Left forelimb (tissue), 1 donor: ENCODE measurements at regions not wholly inside any gene's neighbourhood (a gene's known extent, or its start where the extent isn't known, plus 50 kb on each side); places are given as distances from the start of the nearest gene placed in this dataset.

Experiments used
- DNase-seq: peaks from one replicate; pipeline ENCODE4 v3.0.0-alpha.2; 2018; ENCODE audit warnings: low spot score

DNA sequence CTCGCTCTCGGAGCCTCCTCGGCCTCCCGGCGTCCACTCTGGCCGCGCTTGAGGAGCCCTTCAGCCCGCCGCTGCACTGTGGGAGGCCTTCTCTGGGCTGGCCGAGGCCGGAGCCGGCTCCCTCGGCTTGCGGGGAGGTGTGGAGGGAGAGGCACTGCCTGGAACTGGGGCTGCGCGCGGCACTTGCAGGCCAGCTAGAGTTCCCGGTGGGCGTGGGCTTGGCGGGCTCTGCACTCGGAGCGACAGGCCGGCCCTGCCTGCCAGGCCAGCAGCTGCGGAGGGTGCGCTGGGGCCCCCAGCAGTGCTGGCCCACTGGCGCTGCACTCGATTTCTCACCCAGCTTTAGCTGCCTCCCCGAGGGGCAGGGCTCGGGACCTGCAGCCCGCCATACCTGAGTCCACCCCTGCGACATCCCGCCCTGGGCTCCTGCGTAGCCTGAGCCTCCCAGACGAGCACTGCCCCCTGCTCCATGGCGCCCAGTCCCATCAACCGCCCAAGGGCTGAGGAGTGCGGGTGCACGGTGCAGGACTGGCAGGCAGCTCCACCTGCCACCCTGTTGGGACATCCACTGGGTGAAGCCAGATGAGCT lies 765.0 kb downstream of the IGSF11 start:
- no peak for DNase-seq

DNA sequence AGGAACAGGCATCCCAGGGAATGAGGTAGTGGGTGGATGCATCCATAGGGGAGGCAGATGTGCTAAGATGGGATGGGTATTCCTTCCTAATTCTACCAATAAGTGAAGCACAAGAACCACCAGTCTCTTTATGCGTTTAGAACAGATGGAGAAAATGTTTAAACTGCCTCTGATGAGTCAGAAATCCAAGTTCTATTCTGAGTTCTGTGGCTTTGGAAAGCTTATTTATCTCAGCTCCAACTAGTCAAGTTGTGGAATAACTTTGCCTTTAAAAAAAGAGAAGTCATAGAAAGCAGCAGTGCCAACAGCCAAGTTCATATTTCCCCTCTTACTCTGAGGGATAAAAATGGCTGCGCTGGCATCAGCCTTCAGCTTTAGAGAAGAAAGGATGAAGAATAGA lies 761.7 kb downstream of the IGSF11 start:
- no peak for DNase-seq

DNA sequence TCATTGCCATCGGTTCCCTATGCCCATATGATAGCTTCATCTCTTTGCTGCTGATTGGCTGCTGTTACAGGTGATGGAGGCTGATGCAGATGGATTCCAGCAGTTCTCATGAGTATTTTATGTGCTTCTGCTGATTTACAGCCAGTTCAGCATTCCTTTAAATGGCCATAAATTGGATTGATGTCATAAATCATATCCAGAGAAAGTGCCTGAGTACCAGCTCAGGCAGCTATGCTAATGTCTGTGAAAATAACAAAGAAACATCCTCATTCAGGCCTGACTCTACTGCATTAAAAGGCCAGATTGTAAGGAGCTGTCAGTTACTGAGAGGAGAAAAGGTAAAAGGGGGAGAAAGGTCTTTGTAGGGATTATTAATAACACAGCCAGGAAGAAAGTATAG lies 756.8 kb downstream of the IGSF11 start:
- DNase-seq: no peak

GRCh38 chr3:118292841-118293240 lies 741.8 kb downstream of the IGSF11 start:
- DNase-seq: no peak

DNA sequence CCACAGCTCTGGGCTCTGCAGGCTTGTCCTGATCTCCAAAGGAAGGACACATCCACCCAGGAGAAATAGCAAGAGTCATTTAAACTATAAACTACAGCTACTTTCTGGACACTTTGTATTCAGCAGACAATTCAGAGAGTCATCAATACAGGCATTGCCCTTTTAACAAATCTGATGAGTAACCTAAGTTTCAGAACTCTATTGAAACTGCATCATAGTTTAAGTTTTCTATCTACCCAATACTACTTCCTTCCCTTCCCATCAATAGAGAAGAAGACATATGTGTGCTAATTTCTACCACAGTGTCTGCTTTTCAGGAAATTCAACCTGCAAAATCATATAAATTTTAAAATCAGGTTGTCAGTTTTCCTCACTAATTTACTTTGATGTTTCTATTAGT lies 736.5 kb downstream of the IGSF11 start:
- DNase-seq: no peak

DNA sequence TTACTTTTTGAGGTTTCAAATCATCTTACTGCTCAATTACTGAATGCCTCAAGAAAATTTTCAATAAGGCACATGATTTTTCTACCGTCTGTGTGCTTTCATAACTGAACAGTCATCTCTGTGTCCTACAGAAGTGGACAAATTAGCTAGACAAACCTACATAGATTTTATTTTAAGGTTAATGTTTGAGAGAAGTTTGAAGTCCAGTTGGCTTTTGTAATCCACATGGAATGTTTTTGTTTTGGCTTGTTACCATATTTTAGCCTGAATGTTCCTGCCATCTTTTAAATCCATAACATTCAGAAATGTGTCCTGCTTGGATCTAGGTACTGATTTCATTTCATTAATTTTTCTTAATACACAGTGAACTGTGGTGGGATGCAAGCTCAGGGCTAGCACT lies 730.1 kb downstream of the IGSF11 start:
- no peak for DNase-seq

DNA sequence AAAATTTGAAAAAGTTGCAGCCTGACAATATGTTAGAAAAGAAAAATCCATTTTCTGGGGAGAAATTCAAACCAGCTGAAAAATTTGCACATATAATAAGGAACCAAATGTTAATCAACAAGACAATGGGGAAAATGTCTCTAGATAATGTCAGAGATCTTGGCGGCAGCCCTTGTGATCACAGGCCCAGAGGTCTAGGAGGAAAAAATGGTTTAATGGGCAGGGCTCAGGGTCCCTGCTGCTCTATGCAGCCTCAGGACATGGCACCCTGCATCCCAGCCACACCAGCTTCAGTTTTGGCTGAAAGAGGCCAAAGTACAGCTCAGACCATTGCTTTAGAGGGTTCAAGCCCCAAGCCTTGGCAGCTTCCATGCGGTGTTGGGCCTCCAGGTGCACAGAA lies 701.9 kb downstream of the IGSF11 start:
- DNase-seq: no peak

- DNase-seq: no peak
These were observed 697.0 kb downstream of the IGSF11 start for GRCh38 chr3:118337649-118338048.

DNA sequence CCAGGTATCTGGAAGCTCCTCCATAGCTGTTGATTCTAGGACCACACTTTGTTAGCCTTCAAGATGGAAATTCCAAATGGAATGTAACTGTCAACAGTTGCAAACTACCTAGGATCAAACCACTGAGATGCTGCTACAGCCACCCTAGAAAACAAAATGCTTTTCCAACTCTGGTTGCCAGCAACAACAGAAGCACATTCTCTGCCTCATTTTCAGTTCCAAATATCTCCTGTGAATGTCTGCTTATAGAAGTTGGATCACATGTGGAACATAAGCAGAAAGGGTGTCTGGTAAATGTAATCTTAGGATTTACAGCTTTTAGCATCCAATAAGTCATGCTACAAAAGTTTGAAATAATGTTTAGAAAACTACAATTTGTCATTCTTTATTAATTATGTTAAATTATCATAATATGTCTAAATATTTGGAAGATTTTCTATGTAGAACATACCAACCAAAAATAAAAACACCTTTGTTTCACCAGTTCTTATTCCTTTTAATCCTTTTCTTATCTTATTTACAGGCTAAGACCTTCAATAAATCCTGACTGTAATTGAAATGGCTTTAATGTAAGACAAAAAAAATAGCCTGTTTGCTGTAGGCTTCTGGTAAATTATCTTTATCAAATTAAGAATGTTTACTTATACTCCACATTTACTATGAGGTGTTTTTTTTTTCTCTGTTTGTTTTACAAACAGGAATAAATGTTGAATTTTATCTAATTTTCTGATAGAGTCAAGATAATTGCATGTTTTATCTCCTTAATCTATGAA lies 687.1 kb downstream of the IGSF11 start:
- no peak for DNase-seq

DNA sequence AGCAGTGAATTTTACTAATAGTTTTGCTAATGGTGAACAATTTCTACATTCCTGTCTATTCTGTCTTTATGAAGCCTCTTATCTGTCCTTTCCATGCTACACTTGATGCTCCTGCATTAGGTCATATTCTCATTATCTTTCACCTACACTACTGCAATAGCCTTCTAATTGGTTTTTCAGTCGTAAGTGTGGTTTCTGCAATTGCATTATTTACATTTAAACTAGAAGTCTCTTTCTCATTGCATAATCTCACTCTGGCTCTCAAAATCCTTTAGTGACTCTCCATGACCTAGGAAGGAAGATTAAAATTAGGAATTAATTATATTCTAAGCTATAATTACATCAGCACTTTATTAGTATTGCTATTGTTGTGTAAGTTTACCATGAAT lies 686.5 kb downstream of the IGSF11 start:
- DNase-seq: no peak

GRCh38 chr3:118354556-118354955 lies 680.1 kb downstream of the IGSF11 start:
- DNase-seq: no peak

DNA sequence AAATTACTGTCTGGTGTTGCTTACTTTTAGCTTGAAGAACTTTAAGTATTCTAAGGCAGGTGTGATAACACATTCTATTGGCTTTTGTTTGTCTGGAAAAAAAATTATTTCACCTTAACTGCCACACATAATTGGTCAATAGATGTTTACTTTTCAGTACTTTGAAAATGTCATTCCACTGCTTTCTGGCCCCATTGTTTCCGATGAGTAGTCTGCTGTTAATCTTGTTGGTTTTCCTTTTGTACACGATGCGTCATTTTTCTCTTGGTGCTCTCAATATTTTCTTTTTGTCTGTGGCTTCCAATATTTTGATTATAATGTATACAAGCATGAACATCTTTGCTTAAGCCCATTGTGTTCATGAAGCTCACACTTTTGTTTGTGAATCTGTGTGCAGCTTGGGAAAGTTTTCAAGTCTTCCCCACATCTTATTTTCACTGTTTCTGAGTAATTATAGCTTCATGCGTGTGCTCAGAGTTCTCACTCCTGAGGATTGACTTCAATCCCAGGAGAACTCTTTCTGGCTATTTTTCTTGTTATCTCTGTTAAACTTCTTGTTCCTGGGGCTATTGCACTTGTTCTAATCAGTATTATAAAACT lies 664.7 kb downstream of the IGSF11 start:
- no peak for DNase-seq

DNA sequence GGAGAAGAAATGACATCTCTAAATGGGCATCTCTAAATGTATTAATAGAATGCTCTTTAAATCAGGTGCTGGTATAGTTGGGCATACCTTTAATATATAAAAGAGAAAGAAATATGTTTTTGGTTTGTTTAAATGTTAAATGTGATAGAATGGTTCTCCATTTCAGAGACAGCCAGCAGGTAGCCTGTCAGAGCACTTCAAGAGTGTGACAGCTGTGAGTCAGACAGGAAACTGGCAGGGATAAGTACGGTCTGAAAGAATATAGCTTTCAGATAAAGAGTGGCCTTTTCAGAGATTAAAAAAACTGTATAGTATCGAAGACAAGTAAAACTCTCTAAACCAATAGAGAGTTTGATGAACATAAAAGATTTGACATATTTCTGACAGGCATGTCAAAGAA lies 654.1 kb downstream of the IGSF11 start:
- DNase-seq: no peak

- DNase-seq: no peak
These were observed 638.2 kb downstream of the IGSF11 start for GRCh38 chr3:118396491-118396890.

DNA sequence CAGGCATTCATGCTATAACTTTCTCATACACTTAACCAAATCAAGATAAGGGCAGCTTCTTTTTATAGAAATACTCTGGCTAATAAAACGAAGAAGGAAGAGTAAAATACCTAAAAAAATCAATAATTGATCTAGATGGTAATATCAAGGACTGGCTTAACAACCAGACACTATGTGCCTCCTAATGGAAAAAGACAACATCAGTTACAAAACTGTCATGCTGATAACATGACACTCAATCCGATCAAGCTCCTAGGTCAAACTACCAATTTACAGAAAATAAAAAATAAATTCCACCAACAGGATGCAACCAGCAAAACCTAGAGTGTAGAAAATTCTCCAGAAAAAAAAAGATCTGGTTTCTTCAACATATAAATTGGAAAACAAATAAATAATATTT lies 634.6 kb downstream of the IGSF11 start:
- no peak for DNase-seq

DNA sequence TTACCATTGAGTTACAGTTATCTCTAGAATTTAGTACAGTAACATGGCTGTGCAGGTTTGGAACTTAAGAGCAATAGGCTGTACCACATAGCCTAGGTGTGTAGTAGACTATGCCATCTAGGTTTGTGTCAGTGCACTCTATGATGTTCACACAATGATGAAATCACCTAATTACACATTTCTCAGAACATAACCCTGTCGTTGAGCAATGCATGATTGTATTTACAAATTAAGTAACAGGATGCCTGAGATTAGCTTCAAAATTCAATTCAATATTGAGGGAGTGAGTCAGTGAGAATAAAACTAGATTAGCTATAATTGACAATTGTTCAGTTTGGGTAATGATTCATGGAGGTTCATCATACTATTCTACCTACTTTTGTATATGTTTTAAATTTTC lies 633.8 kb downstream of the IGSF11 start:
- no peak for DNase-seq

DNA sequence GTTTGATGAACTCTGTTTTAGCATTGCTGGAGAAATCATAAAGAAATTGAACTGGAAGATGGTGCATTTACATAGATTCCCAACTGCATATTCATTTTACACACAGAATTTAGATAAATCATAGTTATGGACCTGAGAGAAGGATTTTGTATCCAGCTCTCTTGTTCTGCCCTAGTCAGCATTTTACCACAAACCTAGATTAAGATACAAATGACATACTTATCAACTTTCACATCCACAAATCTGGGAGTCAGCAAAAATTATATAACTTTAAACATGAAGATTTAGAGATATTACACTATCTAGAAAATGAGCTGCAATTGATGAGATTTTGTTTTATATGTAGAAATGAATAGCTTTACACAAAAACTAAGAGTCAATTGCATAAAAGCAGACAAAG lies 632.8 kb downstream of the IGSF11 start:
- DNase-seq: no peak

- no peak for DNase-seq
These were observed 631.7 kb downstream of the IGSF11 start for GRCh38 chr3:118402971-118403370.

GRCh38 chr3:118406562-118406961 lies 628.1 kb downstream of the IGSF11 start:
- no peak for DNase-seq

DNA sequence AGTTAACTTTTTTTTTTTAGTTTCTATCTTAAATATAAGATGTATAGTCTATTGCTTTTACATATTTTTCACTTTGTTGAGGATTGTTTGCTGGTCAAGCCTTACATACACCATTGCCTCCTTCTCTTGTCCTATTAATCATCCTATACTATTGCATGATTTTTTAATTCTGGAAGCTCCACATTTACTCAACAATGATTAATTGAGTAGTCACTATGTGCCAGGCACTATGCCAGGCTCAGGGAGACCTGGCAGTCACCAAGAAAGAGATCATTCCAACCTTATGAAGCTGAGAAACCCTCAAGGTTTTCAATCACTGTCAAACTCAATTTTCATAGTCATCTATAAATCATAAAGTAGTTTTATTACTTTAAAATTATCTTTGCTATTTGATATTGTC lies 626.2 kb downstream of the IGSF11 start:
- no peak for DNase-seq

DNA sequence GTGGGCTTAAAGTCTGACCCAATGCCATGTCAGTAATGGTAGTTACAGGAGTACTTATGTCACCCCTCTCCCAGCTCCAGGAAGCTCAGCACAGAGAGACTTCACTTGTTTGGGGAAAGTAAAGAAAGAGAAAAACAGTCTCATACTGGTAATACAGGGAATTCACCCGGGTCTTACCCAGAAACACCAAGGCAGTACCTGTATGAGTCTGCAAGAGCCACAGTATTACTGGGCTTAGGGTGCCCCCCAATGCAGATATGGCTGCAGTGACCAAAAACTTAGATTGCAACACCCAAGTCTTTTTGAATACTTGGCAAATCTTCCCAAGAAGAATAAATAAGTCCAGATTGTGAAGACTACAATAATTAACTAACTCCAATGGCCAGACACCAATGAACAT lies 622.1 kb downstream of the IGSF11 start:
- DNase-seq: no peak

- no peak for DNase-seq
These were observed 609.3 kb downstream of the IGSF11 start for GRCh38 chr3:118425272-118425837.

- DNase-seq: no peak
These were observed 600.8 kb downstream of the IGSF11 start for GRCh38 chr3:118433825-118434224.
